GM23338 (cell line): ENCODE measurements at regions not wholly inside any gene's neighbourhood (a gene's known extent, or its start where the extent isn't known, plus 50 kb on each side); places are given as distances from the start of the nearest gene placed in this dataset.
"Not testable (repeated sequence)": the region's sequence is repeated elsewhere in the genome, so short reads cannot be mapped to it uniquely, and the experiment has no call there.

Experiments
- ATAC-seq: fragments of 200-7000 bp; cut with Tn5 transposase; 3 replicates; pipeline ENCODE4 v1.9.1; 2020
- DNase-seq: peaks from one replicate; pipeline ENCODE4 v3.0.0-alpha.2; 2015; ENCODE audit warnings: low spot score
- H2AFZ ChIP-seq: fragments of 200-600 bp; sonication (generic); 2 replicates; pipeline ENCODE4 v1.8.0; 2016; ENCODE audit warnings: antibody characterized with exemption, mild to moderate bottlenecking, moderate library complexity
- H3F3A ChIP-seq: fragments of 200-600 bp; sonication (generic); replicated peaks from 2 replicates; pipeline ENCODE4 v1.8.0; 2017; ENCODE audit warnings: antibody characterized with exemption, mixed run types, low read depth
- H3K27ac ChIP-seq: fragments of 200-600 bp; sonication (generic); 2 replicates; pipeline ENCODE4 v1.6.1; 2016; ENCODE audit warnings: low read depth
- H3K27me3 ChIP-seq: fragments of 200-600 bp; sonication (generic); 2 replicates; pipeline ENCODE4 v1.8.0; 2016; ENCODE audit warnings: mild to moderate bottlenecking, mixed run types, moderate library complexity; ENCODE audit not compliant: insufficient read depth
- H3K36me3 ChIP-seq: fragments of 200-600 bp; sonication (generic); 2 replicates; pipeline ENCODE4 v1.8.0; 2016; ENCODE audit warnings: mild to moderate bottlenecking; ENCODE audit not compliant: insufficient read depth
- H3K4me1 ChIP-seq: fragments of 200-600 bp; sonication (generic); 2 replicates; pipeline ENCODE4 v1.8.0; 2016; ENCODE audit warnings: mild to moderate bottlenecking, moderate library complexity; ENCODE audit not compliant: insufficient read depth
- H3K4me2 ChIP-seq: fragments of 200-600 bp; sonication (generic); 2 replicates; pipeline ENCODE4 v1.7.1; 2017; ENCODE audit warnings: mixed run types
- H3K4me3 ChIP-seq: fragments of 200-600 bp; sonication (generic); 2 replicates; pipeline ENCODE4 v1.6.1; 2016; ENCODE audit warnings: mixed run types
- H3K79me2 ChIP-seq: fragments of 200-600 bp; sonication (generic); replicated peaks from 2 replicates; pipeline ENCODE4 v1.8.0; 2017; ENCODE audit warnings: mild to moderate bottlenecking; ENCODE audit not compliant: insufficient read depth
- H3K9me2 ChIP-seq: fragments of 200-600 bp; sonication (generic); 2 replicates; pipeline ENCODE4 v1.8.0; 2017; ENCODE audit not compliant: insufficient read depth
- H4K20me1 ChIP-seq: fragments of 200-600 bp; sonication (generic); replicated peaks from 2 replicates; pipeline ENCODE4 v1.8.0; 2017; ENCODE audit warnings: mild to moderate bottlenecking; ENCODE audit not compliant: insufficient read depth
- H3K27ac Mint-ChIP-seq: 2 replicates; pipeline ENCODE4 v1.8.0; 2020; ENCODE audit warnings: inconsistent platforms, mild to moderate bottlenecking, moderate library complexity, mixed read lengths
- H3K27me3 Mint-ChIP-seq: 3 replicates; pipeline ENCODE4 v1.8.0; 2022; ENCODE audit warnings: low read depth, mild to moderate bottlenecking, moderate library complexity, mixed read lengths, inconsistent platforms; ENCODE audit not compliant: insufficient read depth, poor library complexity
- H3K36me3 Mint-ChIP-seq: 3 replicates; pipeline ENCODE4 v1.8.0; 2021; ENCODE audit warnings: low read depth, mild to moderate bottlenecking, inconsistent platforms, moderate library complexity, mixed read lengths
- H3K4me1 Mint-ChIP-seq: 3 replicates; pipeline ENCODE4 v1.8.0; 2020; ENCODE audit warnings: mild to moderate bottlenecking, inconsistent platforms, mixed read lengths
- H3K4me3 Mint-ChIP-seq: 3 replicates; pipeline ENCODE4 v1.8.0; 2021; ENCODE audit warnings: moderate library complexity, mild to moderate bottlenecking, inconsistent platforms, mixed read lengths
- H3K9me3 Mint-ChIP-seq: 3 replicates; pipeline ENCODE4 v1.8.0; 2020; ENCODE audit warnings: moderate library complexity, mild to moderate bottlenecking, inconsistent platforms, mixed read lengths
- EZH2phosphoT487 ChIP-seq: fragments of 200-600 bp; sonication (generic); IDR thresholded peaks from one replicate; pipeline ENCODE4 v1.8.1; 2018; ENCODE audit warnings: antibody characterized with exemption; ENCODE audit not compliant: unreplicated experiment
- ZNF462 ChIP-seq: fragments of 250-450 bp; sonication (Bioruptor Pico); IDR thresholded peaks from 2 replicates; pipeline ENCODE4 v1.5.0; 2020; ENCODE audit warnings: mild to moderate bottlenecking, moderate library complexity

- Histone ChIP-seq H3K4me1 (no peaks in the 10 kb centered on the region), H3K36me3 (no peaks in the 10 kb centered on the region), H3K4me3 (no peak overlapping the region), H3K4me2 (no peak overlapping the region), H2AFZ (no peak overlapping the region), H3K27ac (no peak overlapping the region), H3K9me2 (peaks cover 4% of the 10 kb centered on the region; the same call in 1 of the 2 replicates), H3K79me2 (no peaks in the 10 kb centered on the region), H4K20me1 (no peaks in the 10 kb centered on the region), H3F3A (no peaks in the 10 kb centered on the region), H3K27me3 (no peaks in the 10 kb centered on the region)
- Mint-ChIP-seq H3K27ac (no peak overlapping the region), H3K27me3 (peaks cover 5% of the 10 kb centered on the region), H3K4me3 (no peak overlapping the region), H3K4me1 (no peaks in the 10 kb centered on the region), H3K9me3 (peaks cover 35% of the 10 kb centered on the region), H3K36me3 (peaks cover 9% of the 10 kb centered on the region; the same call in 1 of the 3 replicates)
- ATAC-seq, result no peak
- DNase-seq, result no peak
- no peak for TF ChIP-seq EZH2phosphoT487
- no peak for TF ChIP-seq ZNF462
Observed at GRCh38 chr1:173318788-173319187, 111.7 kb upstream of the TNFSF4 start.

GRCh38 chr1:173324352-173324751, 117.2 kb upstream of the TNFSF4 start:
- H3K27me3 Mint-ChIP-seq, ATAC-seq, H3K4me3 ChIP-seq, H3K27me3 ChIP-seq, H3K4me2 ChIP-seq, H2AFZ ChIP-seq, H3K79me2 ChIP-seq, H3K36me3 ChIP-seq, H3K4me3 Mint-ChIP-seq, H3K27ac ChIP-seq, H3F3A ChIP-seq, H3K36me3 Mint-ChIP-seq, DNase-seq, H3K4me1 ChIP-seq, H3K4me1 Mint-ChIP-seq, H4K20me1 ChIP-seq, H3K27ac Mint-ChIP-seq, H3K9me2 ChIP-seq: not testable (repeated sequence)
- H3K9me3 Mint-ChIP-seq, result peaks cover 41% of the 10 kb centered on the region

- not testable (repeated sequence) for H3K4me1 ChIP-seq, H2AFZ ChIP-seq, H3K4me2 ChIP-seq, H4K20me1 ChIP-seq, ATAC-seq, H3K27ac Mint-ChIP-seq, H3K4me3 ChIP-seq, H3K4me1 Mint-ChIP-seq, H3K27me3 Mint-ChIP-seq, H3K27ac ChIP-seq, H3K36me3 ChIP-seq, H3F3A ChIP-seq, DNase-seq, H3K9me2 ChIP-seq, H3K36me3 Mint-ChIP-seq, H3K27me3 ChIP-seq, H3K79me2 ChIP-seq, H3K4me3 Mint-ChIP-seq
- peaks cover 15% of the 10 kb centered on the region for H3K9me3 Mint-ChIP-seq
Observed at GRCh38 chr1:173327987-173328386, 120.9 kb upstream of the TNFSF4 start.
